ENCODE measurements at regions not wholly inside any gene's neighbourhood (a gene's known extent, or its start where the extent isn't known, plus 50 kb on each side); places are given as distances from the start of the nearest gene placed in this dataset.

- TF ChIP-seq CTCF (IDR thresholded peaks at IDR 0.05) = no peak
Observed at GRCh38 chrX:26762253-26762652, 546.3 kb downstream of the MAGEB5 start.

- TF ChIP-seq CTCF (IDR thresholded peaks at IDR 0.05) = no peak
Observed at GRCh38 chrX:26747877-26748276, 531.9 kb downstream of the MAGEB5 start.

DNA sequence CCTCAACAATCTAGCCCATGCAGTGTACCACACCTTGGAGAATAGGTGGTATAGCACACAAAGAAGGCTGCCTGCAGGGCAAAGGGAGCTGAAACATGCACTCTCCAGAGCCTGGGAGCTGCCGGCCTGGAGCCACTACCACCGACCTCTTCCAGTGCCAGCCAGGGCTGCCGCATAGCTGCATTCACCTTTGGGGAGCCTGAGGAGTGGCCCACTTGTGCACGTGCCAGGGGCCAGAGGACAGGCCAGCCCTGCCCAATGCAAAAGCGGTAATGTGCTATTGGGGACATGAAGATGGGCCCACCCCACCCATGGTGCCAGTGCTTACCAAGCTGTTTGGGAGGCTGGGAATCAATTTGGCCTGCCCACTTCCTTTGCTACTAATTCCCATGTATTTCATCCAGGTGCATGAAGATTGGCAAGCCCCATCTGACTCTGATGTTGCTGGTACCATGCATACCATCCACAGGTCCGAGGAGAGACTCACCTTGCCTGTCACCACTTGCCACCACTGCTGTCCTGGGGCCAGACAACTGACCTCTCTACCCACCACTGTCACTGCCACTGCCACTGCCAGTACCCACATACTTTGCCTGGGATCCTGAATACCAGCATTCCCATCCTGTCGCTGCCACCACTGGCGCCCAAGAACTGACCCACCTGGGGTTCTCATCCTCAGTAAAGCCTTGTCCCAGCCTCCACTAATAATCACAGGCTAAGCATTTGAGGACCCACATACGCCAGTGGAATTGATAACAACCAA is 506.9 kb downstream of the MAGEB5 start:
- no peak for TF ChIP-seq CTCF (IDR thresholded peaks at IDR 0.05)

DNA sequence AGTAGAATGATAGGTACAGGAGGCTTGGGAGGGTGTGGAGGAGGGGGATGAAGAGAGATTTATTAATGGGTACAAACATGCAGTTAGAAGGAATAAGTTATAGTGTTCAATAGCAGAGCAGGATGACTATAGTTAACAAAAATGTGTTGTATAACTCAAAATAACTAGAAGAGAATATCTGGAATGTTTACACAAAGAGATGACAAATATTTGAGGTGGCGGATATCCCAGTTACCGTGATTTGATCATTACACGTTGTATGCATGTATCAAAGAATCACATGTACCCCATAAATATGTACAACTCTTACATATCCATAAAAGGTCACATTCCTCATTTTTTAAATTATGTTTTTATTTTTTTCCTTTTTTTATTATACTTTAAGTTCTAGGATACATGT is 456.6 kb downstream of the MAGEB5 start:
- no peak for TF ChIP-seq CTCF (IDR thresholded peaks at IDR 0.05)

DNA sequence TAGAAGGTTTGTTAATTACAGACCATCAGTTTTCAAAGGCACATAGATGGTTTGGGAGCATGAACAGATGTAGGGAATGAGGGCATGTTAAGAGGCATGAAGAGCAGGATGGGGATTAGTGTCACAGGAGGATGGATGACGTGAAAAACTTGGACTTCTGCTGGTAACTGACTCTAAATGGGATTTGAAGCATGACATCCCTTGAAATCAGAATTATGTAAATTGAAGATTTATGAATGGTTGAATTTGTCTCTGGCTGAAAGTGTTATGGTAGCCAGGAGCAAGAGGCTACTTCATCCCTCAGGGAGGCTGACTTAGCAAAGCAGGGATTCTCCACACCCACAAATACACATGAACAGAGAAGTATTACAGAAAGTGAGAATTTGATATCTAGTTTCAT is 454.6 kb downstream of the MAGEB5 start:
- no peak for TF ChIP-seq CTCF (IDR thresholded peaks at IDR 0.05)

DNA sequence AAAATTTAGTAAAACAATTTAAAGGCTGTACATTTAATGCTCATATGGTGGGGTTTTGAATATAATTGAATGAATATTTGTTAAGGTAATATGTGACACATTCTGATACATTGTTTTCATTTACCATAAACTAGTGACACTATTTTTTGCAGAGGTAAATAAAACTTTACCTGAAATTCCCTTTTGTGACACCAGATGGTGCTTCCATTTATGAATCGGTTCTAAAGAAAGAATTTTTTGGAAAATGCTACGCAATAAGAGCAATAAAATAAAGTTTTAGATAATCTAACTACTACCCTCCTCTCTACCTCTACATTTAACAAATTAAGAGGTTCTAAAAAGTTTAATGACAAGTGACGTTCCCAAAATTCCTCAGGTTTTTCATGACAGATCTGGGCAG is 448.9 kb downstream of the MAGEB5 start:
- peak; percentile 12; the same call in 1 of the 2 replicates for TF ChIP-seq CTCF (IDR thresholded peaks at IDR 0.05)

- TF ChIP-seq CTCF (IDR thresholded peaks at IDR 0.05) = no peak
Observed at GRCh38 chrX:26653050-26653449, 437.1 kb downstream of the MAGEB5 start.

- TF ChIP-seq CTCF (IDR thresholded peaks at IDR 0.05) = peak; percentile 39; the same call in 1 of the 2 replicates
Observed at GRCh38 chrX:26651755-26652154, 435.8 kb downstream of the MAGEB5 start.
